ENCODE measurements at regions not wholly inside any gene's neighbourhood (a gene's known extent, or its start where the extent isn't known, plus 50 kb on each side); places are given as distances from the start of the nearest gene placed in this dataset.

DNA sequence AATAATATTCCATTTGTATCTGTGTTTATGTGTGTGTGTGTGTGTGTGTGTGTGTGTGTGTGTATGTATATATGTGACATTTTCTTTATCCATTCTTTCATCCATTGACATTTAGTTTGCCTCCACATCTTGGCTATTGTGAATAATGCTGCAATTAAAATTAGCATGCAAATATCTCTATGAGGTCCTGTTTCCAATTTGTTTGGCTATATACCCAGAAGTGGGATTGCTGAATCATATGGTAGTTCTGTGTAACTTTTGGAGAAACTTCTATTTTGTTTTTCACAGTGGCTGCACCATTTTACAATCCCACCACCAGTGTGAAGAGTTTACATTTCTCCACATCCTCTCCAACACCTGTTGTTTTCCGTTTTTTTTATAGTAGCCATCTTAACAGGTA lies 53.1 kb downstream of the CH25H start:
- H3K4me3 Mint-ChIP-seq: no peak overlapping the region
- H3K27me3 Mint-ChIP-seq: peaks cover 64% of the 10 kb centered on the region
- H3K9me3 Mint-ChIP-seq: peaks cover 3% of the 10 kb centered on the region
- no peak overlapping the region for H3K27ac Mint-ChIP-seq
- intact Hi-C loops (cut with micrococcal nuclease): no loop called here
- peaks cover 7% of the 10 kb centered on the region for H3K4me1 Mint-ChIP-seq
- no peak for DNase-seq
- H3K36me3 Mint-ChIP-seq (ENCODE audit: low read depth): no peaks in the 10 kb centered on the region

DNA sequence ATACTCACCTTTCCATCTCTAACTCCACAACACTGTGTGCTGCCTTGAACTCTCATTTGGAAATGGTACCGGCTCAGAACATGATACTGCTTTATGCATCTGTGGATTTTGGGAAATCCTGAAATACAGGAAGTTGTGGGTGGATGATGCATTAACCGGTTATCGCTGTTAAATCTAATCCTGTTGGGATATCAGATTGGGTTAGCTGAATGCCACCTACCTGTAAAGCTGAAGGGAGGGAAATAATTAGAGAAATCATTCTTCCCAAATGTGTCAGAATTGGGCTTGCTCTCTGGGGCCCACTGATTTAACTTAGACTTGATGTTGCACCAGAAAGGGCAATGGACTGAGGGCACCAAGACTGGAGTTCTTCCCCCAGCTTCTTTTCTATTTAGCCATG lies 54.0 kb downstream of the CH25H start:
- no peak for DNase-seq
- Mint-ChIP-seq H3K27me3 (peaks cover 63% of the 10 kb centered on the region), H3K9me3 (peaks cover 9% of the 10 kb centered on the region), H3K4me1 (no peaks in the 10 kb centered on the region), H3K36me3 (ENCODE audit: low read depth) (no peaks in the 10 kb centered on the region), H3K4me3 (no peak overlapping the region), H3K27ac (no peak overlapping the region)
- intact Hi-C loops (cut with micrococcal nuclease): no loop called here

DNA sequence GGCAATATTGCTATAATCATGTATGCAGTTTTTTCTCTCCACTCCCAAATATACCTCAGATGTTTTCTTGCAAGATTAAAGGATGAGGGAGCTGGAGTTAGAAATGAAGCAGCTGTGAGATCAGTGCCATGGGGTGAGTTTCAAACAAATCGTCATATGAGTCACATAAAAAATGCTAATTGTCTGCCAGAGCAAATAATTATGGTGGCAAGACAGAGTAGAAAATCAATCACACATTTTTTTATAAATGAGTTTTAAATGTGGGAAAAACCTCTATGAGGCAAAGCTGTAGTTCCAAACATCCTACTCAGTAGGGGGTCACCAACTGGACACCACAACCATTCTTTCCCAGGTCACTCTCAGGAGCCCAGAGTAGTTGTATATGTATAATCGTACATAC lies 55.3 kb downstream of the CH25H start:
- Mint-ChIP-seq H3K36me3 (ENCODE audit: low read depth) (no peaks in the 10 kb centered on the region), H3K27me3 (peaks cover 62% of the 10 kb centered on the region), H3K27ac (no peak overlapping the region), H3K9me3 (peaks cover 13% of the 10 kb centered on the region), H3K4me3 (no peak overlapping the region), H3K4me1 (no peaks in the 10 kb centered on the region)
- intact Hi-C loops (cut with micrococcal nuclease): no loop called here
- DNase-seq: no peak

DNA sequence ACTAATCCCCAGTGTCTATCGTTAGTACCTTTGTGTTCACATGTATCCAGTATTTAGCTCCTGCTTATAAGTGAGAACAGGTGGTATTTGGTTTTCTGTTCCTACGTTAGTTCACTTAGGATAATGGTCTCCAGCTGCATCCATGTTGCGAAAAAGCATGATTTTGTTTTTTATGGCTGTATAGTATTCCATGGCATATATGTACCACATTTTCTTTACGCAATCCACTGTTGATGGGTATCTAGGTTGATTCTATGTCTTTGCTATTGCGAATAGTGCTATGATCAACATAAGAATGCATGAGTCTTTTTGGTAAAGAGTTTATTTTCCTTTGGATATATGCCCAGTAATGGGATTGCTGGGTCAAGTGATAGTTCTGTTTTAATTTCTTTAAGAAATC lies 59.1 kb downstream of the CH25H start:
- no peaks in the 10 kb centered on the region for H3K36me3 Mint-ChIP-seq (ENCODE audit: low read depth)
- peaks cover 33% of the 10 kb centered on the region for H3K27me3 Mint-ChIP-seq
- peaks cover 9% of the 10 kb centered on the region for H3K4me1 Mint-ChIP-seq
- H3K4me3 Mint-ChIP-seq: no peak overlapping the region
- no peak for DNase-seq
- peaks cover 13% of the 10 kb centered on the region for H3K9me3 Mint-ChIP-seq
- no peak overlapping the region for H3K27ac Mint-ChIP-seq
- intact Hi-C loops (cut with micrococcal nuclease): no loop called here

DNA sequence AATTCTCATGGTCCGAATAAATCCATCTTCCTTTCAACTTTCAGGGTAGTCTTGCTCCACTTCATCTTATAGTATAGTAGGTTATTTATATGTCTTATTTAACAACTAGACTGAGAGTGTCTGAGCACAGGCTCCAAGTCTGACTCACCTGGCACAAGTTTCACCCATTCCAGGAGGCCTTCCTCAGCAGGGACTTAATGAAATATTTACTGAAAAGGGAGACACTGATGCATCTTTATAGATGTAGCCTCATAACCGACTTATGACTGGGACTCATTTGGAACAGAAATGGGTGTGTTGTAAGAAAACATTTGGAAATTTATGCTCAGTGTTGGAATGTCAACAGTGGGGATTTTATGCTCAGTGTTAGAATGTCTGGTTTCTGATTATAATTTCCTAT lies 59.9 kb downstream of the CH25H start:
- peaks cover 30% of the 10 kb centered on the region for H3K27me3 Mint-ChIP-seq
- H3K27ac Mint-ChIP-seq: no peak overlapping the region
- intact Hi-C loops (cut with micrococcal nuclease): no loop called here
- H3K36me3 Mint-ChIP-seq (ENCODE audit: low read depth): no peaks in the 10 kb centered on the region
- H3K9me3 Mint-ChIP-seq: peaks cover 13% of the 10 kb centered on the region
- DNase-seq: no peak
- H3K4me1 Mint-ChIP-seq: peaks cover 12% of the 10 kb centered on the region
- H3K4me3 Mint-ChIP-seq: no peak overlapping the region

DNA sequence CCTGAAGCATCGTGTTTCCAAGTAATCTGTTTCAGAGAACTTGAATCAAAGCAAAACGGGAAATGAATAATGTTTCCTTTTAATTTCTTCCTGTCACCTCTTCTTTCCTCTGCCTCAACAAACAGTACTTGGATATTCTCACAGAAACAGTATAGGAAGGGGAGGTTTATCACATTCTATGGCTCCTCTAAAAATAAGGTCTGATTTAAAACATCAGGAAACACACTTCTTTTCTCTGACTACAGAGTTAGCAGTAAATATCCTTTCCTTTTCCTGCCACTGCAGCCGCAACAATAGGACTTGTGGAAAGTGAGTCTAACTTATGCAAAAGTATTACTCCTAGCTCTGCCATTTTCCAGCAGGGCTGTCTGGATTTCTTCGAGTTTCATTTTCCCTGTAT lies 62.3 kb downstream of the CH25H start:
- Mint-ChIP-seq H3K27me3 (peaks cover 20% of the 10 kb centered on the region), H3K27ac (no peak overlapping the region), H3K9me3 (peaks cover 13% of the 10 kb centered on the region), H3K4me3 (no peak overlapping the region), H3K4me1 (peaks cover 12% of the 10 kb centered on the region), H3K36me3 (ENCODE audit: low read depth) (no peaks in the 10 kb centered on the region)
- intact Hi-C loops (cut with micrococcal nuclease): no loop called here
- DNase-seq: no peak

DNA sequence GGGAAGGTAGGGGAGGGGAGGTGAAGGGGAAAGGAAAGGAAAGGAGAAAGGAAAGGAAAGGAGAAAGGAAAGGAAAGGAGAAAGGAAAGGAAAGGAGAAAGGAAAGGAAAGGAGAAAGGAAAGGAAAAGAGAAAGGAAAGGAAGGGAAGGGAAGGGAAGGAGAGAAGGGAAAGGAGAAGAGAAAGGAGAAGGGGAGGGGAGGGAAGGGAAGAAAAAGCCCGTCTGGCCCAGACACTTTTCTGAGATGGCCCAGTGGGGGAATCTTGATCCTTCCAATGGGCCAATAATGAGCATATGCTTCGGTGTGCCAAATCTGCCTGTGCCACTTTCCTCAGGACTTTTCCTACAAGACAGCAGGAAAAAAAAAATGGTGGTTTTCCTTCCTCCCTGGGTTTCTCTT lies 64.5 kb downstream of the CH25H start:
- H3K27ac Mint-ChIP-seq: no peak overlapping the region
- DNase-seq: no peak
- H3K27me3 Mint-ChIP-seq: peaks cover 13% of the 10 kb centered on the region
- intact Hi-C loops (cut with micrococcal nuclease): no loop called here
- no peak overlapping the region for H3K4me3 Mint-ChIP-seq
- peaks cover 12% of the 10 kb centered on the region for H3K4me1 Mint-ChIP-seq
- peaks cover 5% of the 10 kb centered on the region for H3K9me3 Mint-ChIP-seq
- H3K36me3 Mint-ChIP-seq (ENCODE audit: low read depth): no peaks in the 10 kb centered on the region

DNA sequence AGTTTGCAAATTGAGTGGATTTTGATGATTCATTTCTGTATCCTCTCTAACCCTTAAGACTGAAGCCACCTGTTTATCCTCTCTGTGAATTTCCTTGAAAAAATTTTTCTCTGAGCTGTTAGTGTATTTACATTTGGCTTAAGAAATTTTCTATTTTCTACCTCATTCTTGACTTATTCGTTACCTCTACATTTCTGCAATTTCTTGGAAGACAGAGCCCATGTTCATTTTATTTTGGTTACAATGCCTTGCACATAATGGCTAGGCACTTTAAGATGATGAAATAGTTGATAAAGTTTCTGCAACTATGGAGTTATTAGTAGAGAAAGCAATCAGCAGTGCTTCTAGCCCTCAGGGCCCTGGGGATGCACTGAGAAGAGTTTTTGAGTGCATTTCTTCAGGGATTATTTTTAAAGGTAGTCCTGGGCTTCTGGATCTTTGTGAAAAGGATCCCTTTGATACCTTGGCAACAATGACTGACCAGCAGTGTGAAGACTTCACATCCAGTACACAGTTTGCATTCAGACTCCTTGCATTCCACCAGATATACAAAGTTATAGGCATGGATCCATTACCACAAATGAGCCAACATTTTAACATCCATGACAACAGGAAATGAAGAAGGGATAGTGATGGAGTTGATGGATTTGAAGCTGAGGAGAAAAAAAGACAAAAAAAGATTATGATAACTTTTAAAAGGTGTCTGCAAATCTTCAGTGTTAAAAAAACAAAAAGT lies 68.2 kb downstream of the CH25H start:
- peaks cover 21% of the 10 kb centered on the region for H3K27me3 Mint-ChIP-seq
- peaks cover 6% of the 10 kb centered on the region for H3K4me1 Mint-ChIP-seq
- DNase-seq: no peak
- no peak overlapping the region for H3K27ac Mint-ChIP-seq
- H3K9me3 Mint-ChIP-seq: peaks cover 3% of the 10 kb centered on the region
- intact Hi-C loops (cut with micrococcal nuclease): no loop called here
- no peak overlapping the region for H3K4me3 Mint-ChIP-seq
- no peaks in the 10 kb centered on the region for H3K36me3 Mint-ChIP-seq (ENCODE audit: low read depth)

DNA sequence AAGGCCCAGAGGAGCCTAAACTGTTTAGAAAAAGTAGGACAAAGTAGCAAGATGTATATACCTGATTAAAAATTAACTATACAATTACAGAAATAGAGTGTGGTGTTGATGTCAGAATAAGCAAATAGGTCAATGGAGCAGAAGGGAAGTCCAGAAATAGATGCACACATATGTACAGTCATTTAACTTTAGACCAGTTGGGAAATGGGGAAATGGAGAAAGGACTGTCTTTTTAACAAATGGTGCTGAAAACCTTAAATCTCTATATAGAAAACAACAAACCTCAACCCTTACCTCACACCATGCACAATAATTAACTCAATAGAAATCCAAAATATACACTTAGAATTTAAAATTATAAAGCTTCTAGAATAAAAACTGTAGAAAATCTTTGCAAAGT lies 72.2 kb downstream of the CH25H start:
- intact Hi-C loops (cut with micrococcal nuclease): no loop called here
- Mint-ChIP-seq H3K9me3 (peaks cover 3% of the 10 kb centered on the region), H3K36me3 (ENCODE audit: low read depth) (no peaks in the 10 kb centered on the region), H3K27me3 (peaks cover 37% of the 10 kb centered on the region), H3K27ac (no peak overlapping the region), H3K4me3 (no peak overlapping the region), H3K4me1 (no peaks in the 10 kb centered on the region)
- DNase-seq: no peak

DNA sequence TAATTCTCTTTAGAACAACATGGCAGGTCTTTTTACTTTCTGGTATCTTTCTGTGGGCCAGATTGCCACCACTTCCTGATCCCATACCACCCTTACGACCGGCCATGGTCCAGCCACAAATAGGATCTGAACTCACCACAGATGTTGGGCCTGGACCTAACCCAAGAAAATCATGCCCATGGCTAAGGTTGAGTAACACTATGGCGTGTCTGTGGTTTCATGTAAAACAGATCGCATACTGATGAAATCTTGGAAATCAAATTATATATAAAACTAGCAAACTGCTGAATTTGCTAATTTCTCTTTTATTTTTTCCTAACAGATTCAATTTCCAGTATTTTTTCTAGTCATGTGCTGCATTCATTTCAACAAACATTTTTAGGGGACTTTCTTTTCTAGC lies 77.2 kb downstream of the CH25H start:
- intact Hi-C loops (cut with micrococcal nuclease): no loop called here
- no peaks in the 10 kb centered on the region for H3K4me1 Mint-ChIP-seq

DNA sequence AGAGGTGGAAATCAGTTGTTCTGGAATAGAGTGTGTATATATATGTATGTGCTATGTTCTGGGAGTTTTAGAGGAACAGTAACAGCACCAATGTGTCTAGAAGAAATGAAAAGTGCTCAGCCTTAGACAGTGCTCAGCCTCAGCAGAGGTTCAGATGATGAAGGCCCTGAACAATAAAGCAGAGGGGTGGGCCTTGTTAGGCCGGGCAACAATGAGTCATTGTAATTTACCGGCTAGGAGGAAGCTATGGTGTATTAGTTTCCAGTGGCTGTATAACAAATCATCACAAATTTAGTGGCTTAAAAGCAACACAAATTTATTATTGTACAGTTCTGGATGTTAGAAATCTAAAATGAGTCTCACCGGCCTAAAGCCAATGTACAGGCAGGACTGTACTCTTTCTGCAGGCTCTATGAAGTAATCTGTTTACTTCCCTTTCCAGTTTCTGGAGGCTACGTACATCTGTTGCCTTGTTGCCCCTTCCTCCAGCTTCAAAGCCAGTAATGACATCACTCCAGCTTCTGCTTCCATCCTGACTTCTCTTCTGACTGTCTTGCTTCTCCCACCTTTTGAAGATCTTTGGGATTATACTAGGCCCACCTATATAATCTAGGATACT lies 84.6 kb downstream of the CH25H start:
- no peak for DNase-seq
- Mint-ChIP-seq H3K27me3 (peaks cover 36% of the 10 kb centered on the region), H3K27ac (no peak overlapping the region), H3K4me3 (no peak overlapping the region), H3K9me3 (peaks cover 3% of the 10 kb centered on the region), H3K4me1 (peaks cover 2% of the 10 kb centered on the region), H3K36me3 (ENCODE audit: low read depth) (no peaks in the 10 kb centered on the region)
- intact Hi-C loops (cut with micrococcal nuclease): no loop called here

More for the DNA sequence above, 77.2 kb downstream of the CH25H start:
- peaks cover 36% of the 10 kb centered on the region for H3K27me3 Mint-ChIP-seq
- no peak overlapping the region for H3K4me3 Mint-ChIP-seq
- H3K27ac Mint-ChIP-seq: no peak overlapping the region
- H3K9me3 Mint-ChIP-seq: no peaks in the 10 kb centered on the region
- DNase-seq: no peak
- no peaks in the 10 kb centered on the region for H3K36me3 Mint-ChIP-seq (ENCODE audit: low read depth)

DNA sequence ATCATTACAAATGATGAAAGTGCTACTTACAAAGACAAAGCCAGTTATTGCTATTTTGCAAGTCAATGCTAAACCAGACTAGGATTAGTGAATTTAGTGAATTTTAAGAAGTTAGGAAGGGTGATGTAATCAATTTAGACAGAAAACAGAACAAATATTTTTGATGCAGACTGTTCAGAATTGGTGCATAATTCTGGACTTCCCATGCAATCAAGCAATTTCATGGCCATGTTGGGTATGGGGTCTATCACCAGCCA lies 85.4 kb downstream of the CH25H start:
- intact Hi-C loops (cut with micrococcal nuclease): no loop called here
- Mint-ChIP-seq H3K27ac (no peak overlapping the region), H3K4me1 (peaks cover 2% of the 10 kb centered on the region), H3K9me3 (peaks cover 6% of the 10 kb centered on the region), H3K4me3 (no peak overlapping the region), H3K36me3 (ENCODE audit: low read depth) (no peaks in the 10 kb centered on the region), H3K27me3 (peaks cover 43% of the 10 kb centered on the region)
- no peak for DNase-seq

DNA sequence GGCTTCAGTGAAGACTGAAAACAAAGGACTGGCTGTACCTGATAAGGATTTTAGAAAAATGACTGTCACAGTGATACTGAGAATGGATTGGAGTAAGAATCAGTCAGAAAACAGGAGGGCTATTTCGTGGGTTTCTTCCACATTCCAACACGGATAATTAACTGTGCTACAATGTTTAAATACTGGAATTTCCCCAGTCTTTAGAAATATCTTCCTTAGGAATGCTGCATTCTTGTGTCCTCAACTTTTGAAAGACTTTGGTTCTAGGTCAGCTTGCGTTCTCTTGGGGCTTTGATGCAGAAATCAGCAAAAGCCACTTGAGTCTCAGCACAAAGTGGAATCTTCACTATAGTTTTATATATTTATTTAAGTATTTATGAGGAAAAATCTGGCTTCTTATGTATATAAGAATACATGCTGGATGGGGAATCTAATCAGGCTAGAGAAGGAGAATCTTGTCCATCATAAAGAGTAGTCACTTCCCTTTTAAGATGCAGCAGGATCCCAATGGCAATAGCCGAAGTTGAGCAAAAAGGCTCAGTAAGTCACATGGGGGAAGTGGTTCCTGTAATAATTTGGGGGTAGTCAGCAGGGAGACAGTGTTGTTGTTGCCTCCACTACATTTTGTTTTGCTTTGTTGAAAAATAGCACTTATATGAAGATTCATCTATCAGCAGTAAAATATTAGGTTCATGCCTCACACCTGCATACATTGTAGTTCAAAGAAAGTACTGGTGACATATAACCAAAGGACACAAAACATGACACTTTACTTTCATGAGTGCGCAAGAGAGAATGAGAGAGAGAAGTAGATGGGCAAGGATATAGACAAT lies 86.0 kb downstream of the CH25H start:
- Mint-ChIP-seq H3K27ac (no peak overlapping the region), H3K9me3 (peaks cover 6% of the 10 kb centered on the region), H3K36me3 (ENCODE audit: low read depth) (no peaks in the 10 kb centered on the region), H3K4me1 (peaks cover 5% of the 10 kb centered on the region), H3K4me3 (no peak overlapping the region), H3K27me3 (peaks cover 46% of the 10 kb centered on the region)
- no peak for DNase-seq
- intact Hi-C loops (cut with micrococcal nuclease): no loop called here

DNA sequence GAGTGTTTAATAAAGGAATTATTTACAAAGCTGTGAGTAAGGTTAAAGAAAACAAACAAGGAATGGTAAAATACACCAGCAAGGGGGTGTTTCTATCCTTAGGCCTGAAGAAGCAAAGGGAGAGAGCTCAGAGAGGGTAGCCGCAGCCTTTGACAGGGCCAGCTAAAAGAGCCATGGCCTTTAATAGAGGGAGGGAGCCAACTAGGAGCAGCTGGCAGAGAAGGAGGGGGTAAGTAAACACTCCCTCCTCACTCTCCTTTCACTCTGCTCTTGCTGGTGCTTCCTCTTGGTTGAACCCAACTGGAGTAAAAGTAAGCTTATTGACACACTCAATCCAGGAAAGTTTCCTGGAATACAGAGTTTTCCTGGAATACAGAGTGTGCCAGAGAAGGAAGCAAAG lies 87.5 kb downstream of the CH25H start:
- no peak overlapping the region for H3K27ac Mint-ChIP-seq
- no peak overlapping the region for H3K4me3 Mint-ChIP-seq
- peaks cover 39% of the 10 kb centered on the region for H3K27me3 Mint-ChIP-seq
- intact Hi-C loops (cut with micrococcal nuclease): no loop called here
- H3K9me3 Mint-ChIP-seq: peaks cover 6% of the 10 kb centered on the region
- H3K4me1 Mint-ChIP-seq: peaks cover 5% of the 10 kb centered on the region
- no peak for DNase-seq
- H3K36me3 Mint-ChIP-seq (ENCODE audit: low read depth): no peaks in the 10 kb centered on the region

Measured in activated CD4-positive, alpha-beta T cell treated with anti-CD3 and anti-CD28 coated beads, Interleukin-2, amount 10 ng/mL, durations not matched to agents 24 days and 14 days (primary cell).